Nephron progenitor cell (in vitro differentiated cells): ENCODE measurements at regions not wholly inside any gene's neighbourhood (a gene's known extent, or its start where the extent isn't known, plus 50 kb on each side); places are given as distances from the start of the nearest gene placed in this dataset.

Source experiments
- DNase-seq: peaks from one replicate; pipeline ENCODE4 v3.0.0; 2021
- H3K27ac Mint-ChIP-seq: 2 replicates; pipeline ENCODE4 v1.8.0; 2021; ENCODE audit warnings: mild to moderate bottlenecking, moderate library complexity, mixed read lengths
- H3K27me3 Mint-ChIP-seq: 2 replicates; pipeline ENCODE4 v1.8.0; 2021; ENCODE audit warnings: mild to moderate bottlenecking, low read depth, mixed read lengths; ENCODE audit not compliant: poor library complexity
- H3K36me3 Mint-ChIP-seq: 2 replicates; pipeline ENCODE4 v1.8.0; 2021; ENCODE audit warnings: low read depth, mixed read lengths
- H3K4me1 Mint-ChIP-seq: 2 replicates; pipeline ENCODE4 v1.8.0; 2021; ENCODE audit warnings: mixed read lengths
- H3K4me3 Mint-ChIP-seq: 2 replicates; pipeline ENCODE4 v1.8.0; 2021; ENCODE audit warnings: mild to moderate bottlenecking, moderate library complexity, mixed read lengths
- H3K9me3 Mint-ChIP-seq: 2 replicates; pipeline ENCODE4 v1.8.0; 2021; ENCODE audit warnings: mild to moderate bottlenecking, moderate library complexity, mixed read lengths
- TF ChIP-seq, protein P1 (sequence below): fragments of 200-600 bp; sonication (generic); IDR thresholded peaks from 2 replicates; pipeline ENCODE4 v1.5.0; 2021; ENCODE audit warnings: antibody characterized with exemption

DNA sequence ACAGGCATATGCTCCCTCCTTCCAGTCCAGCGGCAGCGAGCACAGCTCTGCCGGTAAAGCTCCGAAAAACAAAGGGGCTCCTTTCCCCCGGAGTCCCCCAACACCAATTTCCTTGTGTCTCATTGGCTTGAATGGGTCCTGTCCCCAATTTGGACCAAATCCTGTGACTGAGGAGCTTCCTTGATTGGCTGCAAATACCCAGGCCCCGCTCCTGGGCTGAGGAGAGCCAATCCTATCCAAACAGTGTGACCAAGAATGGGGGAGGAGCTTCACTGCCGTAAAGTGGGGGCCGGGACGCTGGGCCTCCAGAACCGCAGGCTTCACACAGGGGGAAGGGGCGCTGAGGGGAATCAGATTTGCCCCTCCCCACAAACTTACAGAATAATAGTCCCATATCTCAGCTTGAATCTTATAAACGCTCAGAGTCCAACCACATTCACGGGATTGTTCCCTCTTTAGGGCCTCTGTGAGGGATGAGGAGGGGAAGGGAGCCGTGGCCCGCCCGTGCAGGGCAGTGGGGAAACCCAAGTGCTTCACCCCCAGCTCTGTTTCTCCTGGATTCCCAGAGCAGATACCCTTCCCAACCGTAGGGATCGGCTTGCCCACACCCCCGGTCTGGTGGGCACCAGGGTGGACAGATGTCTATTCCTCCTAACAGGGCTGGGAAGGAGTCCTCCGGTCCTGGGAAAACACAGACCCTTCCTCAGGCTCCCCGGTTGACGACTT lies 141.0 kb upstream of the MLN start:
- H3K27me3 Mint-ChIP-seq: peaks cover 35% of the 10 kb centered on the region
- no peak overlapping the region for H3K4me3 Mint-ChIP-seq
- no peaks in the 10 kb centered on the region for H3K36me3 Mint-ChIP-seq
- TF ChIP-seq, protein P1, sequence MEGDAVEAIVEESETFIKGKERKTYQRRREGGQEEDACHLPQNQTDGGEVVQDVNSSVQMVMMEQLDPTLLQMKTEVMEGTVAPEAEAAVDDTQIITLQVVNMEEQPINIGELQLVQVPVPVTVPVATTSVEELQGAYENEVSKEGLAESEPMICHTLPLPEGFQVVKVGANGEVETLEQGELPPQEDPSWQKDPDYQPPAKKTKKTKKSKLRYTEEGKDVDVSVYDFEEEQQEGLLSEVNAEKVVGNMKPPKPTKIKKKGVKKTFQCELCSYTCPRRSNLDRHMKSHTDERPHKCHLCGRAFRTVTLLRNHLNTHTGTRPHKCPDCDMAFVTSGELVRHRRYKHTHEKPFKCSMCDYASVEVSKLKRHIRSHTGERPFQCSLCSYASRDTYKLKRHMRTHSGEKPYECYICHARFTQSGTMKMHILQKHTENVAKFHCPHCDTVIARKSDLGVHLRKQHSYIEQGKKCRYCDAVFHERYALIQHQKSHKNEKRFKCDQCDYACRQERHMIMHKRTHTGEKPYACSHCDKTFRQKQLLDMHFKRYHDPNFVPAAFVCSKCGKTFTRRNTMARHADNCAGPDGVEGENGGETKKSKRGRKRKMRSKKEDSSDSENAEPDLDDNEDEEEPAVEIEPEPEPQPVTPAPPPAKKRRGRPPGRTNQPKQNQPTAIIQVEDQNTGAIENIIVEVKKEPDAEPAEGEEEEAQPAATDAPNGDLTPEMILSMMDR: no peak
- H3K4me1 Mint-ChIP-seq: peaks cover 37% of the 10 kb centered on the region
- H3K9me3 Mint-ChIP-seq: no peaks in the 10 kb centered on the region
- no peak overlapping the region for H3K27ac Mint-ChIP-seq
- no peak for DNase-seq

DNA sequence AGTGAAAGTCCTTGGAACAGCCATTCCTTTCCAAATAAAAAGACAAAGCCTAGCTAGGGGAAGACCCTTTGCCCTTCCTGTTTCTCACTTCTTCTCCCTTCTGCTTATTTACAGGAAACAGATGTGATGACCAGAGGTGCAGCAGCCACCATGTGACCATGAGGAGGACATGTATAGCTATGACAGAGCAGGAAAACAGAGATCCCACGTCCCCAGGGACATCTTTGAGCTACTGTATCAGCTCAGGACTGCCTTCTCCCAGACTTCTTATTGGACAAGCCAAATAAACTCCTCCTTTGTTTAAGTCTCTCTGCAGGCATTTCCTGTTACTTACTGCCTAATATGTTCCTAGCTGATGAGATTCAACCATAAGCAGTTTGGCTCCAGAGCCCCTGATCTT lies 133.1 kb upstream of the MLN start:
- no peaks in the 10 kb centered on the region for H3K9me3 Mint-ChIP-seq
- no peak for DNase-seq
- TF ChIP-seq, protein P1: no peak
- H3K27me3 Mint-ChIP-seq: peaks cover 28% of the 10 kb centered on the region
- H3K36me3 Mint-ChIP-seq: no peaks in the 10 kb centered on the region
- peaks cover 36% of the 10 kb centered on the region for H3K4me1 Mint-ChIP-seq
- no peak overlapping the region for H3K4me3 Mint-ChIP-seq
- H3K27ac Mint-ChIP-seq: no peak overlapping the region

DNA sequence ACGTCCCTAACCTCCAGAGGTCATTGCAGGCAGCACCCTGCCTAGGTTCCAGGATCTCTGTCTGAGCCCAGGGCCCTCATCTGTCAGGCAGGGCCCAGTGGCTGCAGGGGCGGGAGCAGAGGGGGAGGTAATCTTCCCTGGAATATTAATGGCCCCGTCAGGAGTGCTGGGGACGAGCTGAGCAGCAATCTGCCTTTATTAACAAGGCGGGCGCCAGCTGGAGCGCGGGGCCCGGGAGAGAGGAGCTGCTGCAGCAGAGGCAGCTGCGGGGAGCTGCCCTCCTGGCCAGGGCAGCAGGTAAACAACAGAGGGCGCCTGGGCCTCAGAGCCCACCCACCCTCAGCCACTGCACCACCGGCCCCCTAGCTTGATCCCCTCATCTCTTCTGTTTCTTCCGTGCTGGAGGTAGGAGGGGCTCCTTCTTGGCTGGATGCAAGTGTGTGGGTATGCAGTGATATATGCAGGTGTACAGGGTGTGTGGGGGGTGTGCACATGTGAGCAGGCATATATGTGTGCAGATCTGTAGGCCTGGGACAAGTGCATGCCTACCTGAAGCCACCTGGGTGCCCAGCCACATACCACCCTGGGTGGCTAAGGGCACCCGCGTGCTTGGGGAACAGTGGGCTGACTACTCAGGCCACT lies 131.8 kb upstream of the MLN start:
- Mint-ChIP-seq H3K4me1 (peaks cover 49% of the 10 kb centered on the region), H3K4me3 (no peak overlapping the region), H3K27me3 (peaks cover 27% of the 10 kb centered on the region), H3K27ac (no peak overlapping the region), H3K9me3 (no peaks in the 10 kb centered on the region), H3K36me3 (no peaks in the 10 kb centered on the region)
- DNase-seq: peak; percentile 58
- TF ChIP-seq, protein P1: no peak

DNA sequence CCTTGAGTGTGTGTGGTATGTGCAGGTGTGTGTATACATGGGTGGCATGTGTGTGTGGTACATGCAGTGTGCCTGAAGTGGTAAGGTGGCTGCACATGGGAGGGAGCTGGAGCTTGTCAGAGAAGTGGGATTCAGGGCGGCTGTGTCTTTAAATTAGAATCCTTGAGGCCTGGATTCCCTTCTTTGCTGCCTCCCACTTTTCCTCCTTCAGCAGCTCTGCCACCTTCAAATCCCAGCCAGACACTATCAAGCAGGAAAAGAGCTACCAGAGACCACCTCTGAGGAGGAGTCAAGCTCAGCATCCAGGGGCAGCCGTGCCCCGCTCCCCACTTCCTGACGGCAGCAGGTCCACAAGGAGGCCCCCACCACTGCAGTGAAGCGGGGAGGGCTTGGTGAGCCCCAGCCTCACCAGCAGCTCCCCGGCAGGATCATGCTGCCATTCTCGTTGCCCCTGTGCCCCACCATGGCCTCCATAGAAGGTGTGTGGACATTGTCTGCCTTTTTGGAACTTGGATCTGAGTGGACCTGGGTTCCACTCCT lies 131.0 kb upstream of the MLN start:
- H3K36me3 Mint-ChIP-seq: no peaks in the 10 kb centered on the region
- TF ChIP-seq, protein P1: no peak
- DNase-seq: no peak
- H3K4me1 Mint-ChIP-seq: peaks cover 57% of the 10 kb centered on the region
- peak overlapping the region; percentile 76 for H3K27ac Mint-ChIP-seq
- H3K4me3 Mint-ChIP-seq: no peak overlapping the region
- no peaks in the 10 kb centered on the region for H3K9me3 Mint-ChIP-seq
- peaks cover 21% of the 10 kb centered on the region for H3K27me3 Mint-ChIP-seq

DNA sequence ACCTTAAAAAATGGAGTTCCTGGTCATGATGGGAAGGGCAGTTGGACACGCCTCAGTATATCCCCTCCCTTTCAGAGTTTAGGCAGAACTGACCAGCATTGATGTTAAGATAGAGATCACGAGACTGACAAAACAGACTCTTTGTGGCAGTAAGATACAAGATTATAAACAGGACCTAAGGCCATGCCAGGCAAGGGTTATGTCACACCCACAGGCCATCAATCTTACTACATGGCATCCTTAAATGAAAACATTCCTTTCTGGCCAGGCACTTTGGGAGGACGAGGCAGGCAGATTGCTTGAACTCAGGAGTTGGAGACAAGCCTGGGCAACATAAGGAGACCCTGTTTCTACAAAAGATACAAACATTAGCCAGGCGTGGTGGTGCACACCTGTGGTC lies 129.3 kb upstream of the MLN start:
- peaks cover 6% of the 10 kb centered on the region for H3K9me3 Mint-ChIP-seq
- no peak overlapping the region for H3K27ac Mint-ChIP-seq
- TF ChIP-seq, protein P1: no peak
- H3K4me1 Mint-ChIP-seq: peaks cover 62% of the 10 kb centered on the region
- DNase-seq: no peak
- no peaks in the 10 kb centered on the region for H3K36me3 Mint-ChIP-seq
- peaks cover 17% of the 10 kb centered on the region for H3K27me3 Mint-ChIP-seq
- no peak overlapping the region for H3K4me3 Mint-ChIP-seq
